NT2/D1 (cell line): ENCODE measurements at regions not wholly inside any gene's neighbourhood (a gene's known extent, or its start where the extent isn't known, plus 50 kb on each side); places are given as distances from the start of the nearest gene placed in this dataset.

Experiments used
- DNase-seq: peaks from one replicate; pipeline ENCODE4 v3.0.0-alpha.2; 2011; ENCODE audit warnings: low read depth, low spot score
- H3K27me3 ChIP-seq: 2 replicates; pipeline ENCODE4 v1.6.0; 2011; ENCODE audit warnings: mild to moderate bottlenecking; ENCODE audit not compliant: insufficient read length, insufficient read depth
- H3K36me3 ChIP-seq: 2 replicates; pipeline ENCODE4 v1.6.1; 2011; ENCODE audit warnings: mild to moderate bottlenecking, low read length, mixed read lengths; ENCODE audit not compliant: insufficient read depth, insufficient read length
- H3K4me1 ChIP-seq: 2 replicates; pipeline ENCODE4 v1.5.1; 2011; ENCODE audit not compliant: insufficient read depth, insufficient read length
- H3K4me3 ChIP-seq: 2 replicates; pipeline ENCODE4 v1.5.1; 2011; ENCODE audit warnings: low read depth; ENCODE audit not compliant: insufficient read length
- H3K9ac ChIP-seq: 2 replicates; pipeline ENCODE4 v1.6.0; 2011; ENCODE audit warnings: low read depth; ENCODE audit not compliant: insufficient read length
- H3K9me3 ChIP-seq: 2 replicates; pipeline ENCODE4 v1.5.1; 2011; ENCODE audit warnings: mild to moderate bottlenecking, low read length; ENCODE audit not compliant: insufficient read depth
- SUZ12 ChIP-seq: IDR thresholded peaks from 2 replicates; pipeline ENCODE4 v1.6.1; 2011; ENCODE audit not compliant: insufficient read length, insufficient read depth; ENCODE audit errors: extremely low read depth
- YY1 ChIP-seq: IDR thresholded peaks from 2 replicates; pipeline ENCODE4 v1.6.1; 2011; ENCODE audit not compliant: insufficient read length, insufficient read depth
- ZNF274 ChIP-seq: IDR thresholded peaks from 2 replicates; pipeline ENCODE4 v1.6.1; 2011; ENCODE audit warnings: mild to moderate bottlenecking, low read depth, low read length

- Histone ChIP-seq H3K9me3 (no peaks in the 10 kb centered on the region), H3K4me1 (no peaks in the 10 kb centered on the region), H3K4me3 (no peak overlapping the region), H3K9ac (no peak overlapping the region), H3K27me3 (no peaks in the 10 kb centered on the region), H3K36me3 (no peaks in the 10 kb centered on the region)
- DNase-seq, result no peak
- no peak for TF ChIP-seq ZNF274
- no peak for TF ChIP-seq YY1
- TF ChIP-seq SUZ12, result no peak
Observed at GRCh38 chr4:89645482-89645881, 191.5 kb downstream of the SNCA start.

GRCh38 chr4:89641367-89641687, 195.6 kb downstream of the SNCA start:
- Histone ChIP-seq H3K27me3 (no peaks in the 10 kb centered on the region), H3K4me3 (no peak overlapping the region), H3K36me3 (no peaks in the 10 kb centered on the region), H3K9me3 (no peaks in the 10 kb centered on the region), H3K9ac (no peak overlapping the region), H3K4me1 (no peaks in the 10 kb centered on the region)
- no peak for DNase-seq
- TF ChIP-seq ZNF274 (no peak), YY1 (no peak), SUZ12 (no peak)

- Histone ChIP-seq H3K36me3 (no peaks in the 10 kb centered on the region), H3K4me3 (peak overlapping the region; percentile 2), H3K9ac (no peak overlapping the region), H3K4me1 (no peaks in the 10 kb centered on the region), H3K27me3 (no peaks in the 10 kb centered on the region), H3K9me3 (no peaks in the 10 kb centered on the region)
- DNase-seq, result peak; percentile 63
- TF ChIP-seq ZNF274 (no peak), SUZ12 (no peak), YY1 (no peak)
Observed at GRCh38 chr4:89640620-89641366, 196.2 kb downstream of the SNCA start.

- no peaks in the 10 kb centered on the region for H3K36me3 ChIP-seq
- TF ChIP-seq SUZ12 (no peak), ZNF274 (no peak), YY1 (no peak)
- H3K4me3 ChIP-seq, result no peak overlapping the region
- no peaks in the 10 kb centered on the region for H3K4me1 ChIP-seq
- no peak overlapping the region for H3K9ac ChIP-seq
- no peaks in the 10 kb centered on the region for H3K9me3 ChIP-seq
- no peak for DNase-seq
- no peaks in the 10 kb centered on the region for H3K27me3 ChIP-seq
Observed at GRCh38 chr4:89639395-89639794, 197.6 kb downstream of the SNCA start.

- Histone ChIP-seq H3K36me3 (no peaks in the 10 kb centered on the region), H3K9ac (no peak overlapping the region), H3K27me3 (no peaks in the 10 kb centered on the region), H3K4me1 (no peaks in the 10 kb centered on the region), H3K4me3 (no peak overlapping the region), H3K9me3 (no peaks in the 10 kb centered on the region)
- TF ChIP-seq ZNF274, result no peak
- TF ChIP-seq SUZ12, result no peak
- no peak for TF ChIP-seq YY1
- no peak for DNase-seq
Observed at GRCh38 chr4:89625599-89626293, 211.2 kb downstream of the SNCA start.

- TF ChIP-seq SUZ12 (no peak), YY1 (no peak), ZNF274 (no peak)
- H3K36me3 ChIP-seq, result no peaks in the 10 kb centered on the region
- no peak for DNase-seq
- no peaks in the 10 kb centered on the region for H3K9me3 ChIP-seq
- no peak overlapping the region for H3K4me3 ChIP-seq
- no peak overlapping the region for H3K9ac ChIP-seq
- H3K27me3 ChIP-seq, result no peaks in the 10 kb centered on the region
- no peaks in the 10 kb centered on the region for H3K4me1 ChIP-seq
Observed at GRCh38 chr4:89619206-89619962, 217.6 kb downstream of the SNCA start.

- Histone ChIP-seq H3K4me1 (no peaks in the 10 kb centered on the region), H3K36me3 (no peaks in the 10 kb centered on the region), H3K4me3 (no peak overlapping the region), H3K27me3 (no peaks in the 10 kb centered on the region), H3K9ac (no peak overlapping the region), H3K9me3 (no peaks in the 10 kb centered on the region)
- DNase-seq, result no peak
- no peak for TF ChIP-seq YY1
- no peak for TF ChIP-seq SUZ12
- no peak for TF ChIP-seq ZNF274
Observed at GRCh38 chr4:89618151-89618550, 218.8 kb downstream of the SNCA start.
